GM12864 (cell line): ENCODE measurements at regions not wholly inside any gene's neighbourhood (a gene's known extent, or its start where the extent isn't known, plus 50 kb on each side); places are given as distances from the start of the nearest gene placed in this dataset.
"Not testable (repeated sequence)": the region's sequence is repeated elsewhere in the genome, so short reads cannot be mapped to it uniquely, and the experiment has no call there.

Experiments used
- DNase-seq: peaks from one replicate; pipeline ENCODE4 v3.0.0-alpha.2; 2011; ENCODE audit warnings: low read depth
- H3K4me3 ChIP-seq: 2 replicates; pipeline ENCODE4 v1.5.1; 2011; ENCODE audit warnings: mild to moderate bottlenecking, low read depth, low read length, control low read depth
- CTCF ChIP-seq: IDR thresholded peaks from 2 replicates; pipeline ENCODE4 v1.5.1; 2011; ENCODE audit warnings: low read depth, mild to moderate bottlenecking, moderate library complexity, low read length, control low read depth, inconsistent platforms; ENCODE audit errors: missing control alignments

GRCh38 chr3:70702132-70702531 is 389.7 kb upstream of the MDFIC2 start:
- DNase-seq: no peak
- H3K4me3 ChIP-seq: no peak overlapping the region
- TF ChIP-seq CTCF: no peak

GRCh38 chr3:70684701-70685100 is 372.3 kb upstream of the MDFIC2 start:
- no peak for DNase-seq
- H3K4me3 ChIP-seq: no peak overlapping the region
- TF ChIP-seq CTCF: no peak

GRCh38 chr3:70675810-70676209 is 363.4 kb upstream of the MDFIC2 start:
- not testable (repeated sequence) for DNase-seq, H3K4me3 ChIP-seq

GRCh38 chr3:70658513-70659310 is 346.3 kb upstream of the MDFIC2 start:
- TF ChIP-seq CTCF: no peak
- no peak for DNase-seq
- no peak overlapping the region for H3K4me3 ChIP-seq

GRCh38 chr3:70657454-70657853 is 345.0 kb upstream of the MDFIC2 start:
- no peak overlapping the region for H3K4me3 ChIP-seq
- TF ChIP-seq CTCF: no peak
- DNase-seq: no peak

GRCh38 chr3:70647823-70648222 is 335.4 kb upstream of the MDFIC2 start:
- TF ChIP-seq CTCF: no peak
- DNase-seq: no peak
- no peak overlapping the region for H3K4me3 ChIP-seq

- DNase-seq: no peak
Observed at GRCh38 chr3:70647094-70647493, 334.7 kb upstream of the MDFIC2 start.

More at GRCh38 chr3:70647094-70647493, 334.7 kb upstream of the MDFIC2 start:
- TF ChIP-seq CTCF: no peak
- H3K4me3 ChIP-seq: no peak overlapping the region
